GM12878 (cell line): ENCODE measurements at regions not wholly inside any gene's neighbourhood (a gene's known extent, or its start where the extent isn't known, plus 50 kb on each side); places are given as distances from the start of the nearest gene placed in this dataset.

Experiments used
- ATAC-seq: fragments of 200-7000 bp; cut with Tn5 transposase; 3 replicates; pipeline ENCODE4 v1.9.1; 2020; ENCODE audit warnings: mild to moderate bottlenecking, moderate library complexity
- BruUV-seq: library from RNA; stranded (reverse); fragments of 400-500 nt; replicated peaks from 2 replicates; lab custom pipeline; 2021; lab: Mats Ljungman, UMichigan
- CTCF ChIA-PET: fragments of 300-600 bp; sonication (Branson Sonifier 250); formaldehyde crosslinking; extraction: SDS; loops from one replicate; lab custom pipeline; 2021; ENCODE audit warnings: inconsistent platforms; lab: Yijun Ruan, JAX
- POLR2A ChIA-PET: fragments of 350-600 bp; formaldehyde crosslinking; extraction: SDS; loops from one replicate; lab custom pipeline; 2021; ENCODE audit warnings: inconsistent platforms; lab: Charles Lee
- RAD21 ChIA-PET: fragments of 300-600 bp; sonication (Branson Sonifier 250); formaldehyde crosslinking; loops from one replicate; lab custom pipeline; 2023; ENCODE audit warnings: antibody characterized with exemption; ENCODE audit not compliant: unreplicated experiment; lab: Charles Lee
- SMC1A ChIA-PET: fragments of 300-600 bp; sonication (Branson Sonifier 250); formaldehyde crosslinking; loops from one replicate; lab custom pipeline; 2023; ENCODE audit not compliant: unreplicated experiment, uncharacterized antibody; lab: Charles Lee
- DNase-seq: peaks from one replicate; pipeline ENCODE4 v3.0.0-alpha.2; 2011; ENCODE audit warnings: low read depth, low spot score
- FAIRE-seq: peaks from 3 replicates; lab custom pipeline; 2011; peaks lifted over from hg19 to GRCh38; lab: Jason Lieb, UNC
- H2AFZ ChIP-seq: 2 replicates; pipeline ENCODE4 v1.6.0; 2011; ENCODE audit warnings: low read depth, low read length, control low read depth; ENCODE audit not compliant: control insufficient read depth
- H3K27ac ChIP-seq: 2 replicates; pipeline ENCODE4 v1.5.1; 2011; ENCODE audit warnings: control low read depth; ENCODE audit not compliant: control insufficient read depth, insufficient read depth
- H3K27me3 ChIP-seq, 2 experiments: replicated peaks in 1 of 2; 2 replicates each; pipeline versions ENCODE4 v1.6.0 to v1.6.1; 2011; ENCODE audit warnings: low read length in 1 of 2; ENCODE audit not compliant: control insufficient read depth in 2 of 2, insufficient read depth in 2 of 2
- H3K36me3 ChIP-seq, 2 experiments: 2 replicates each; pipeline ENCODE4 v1.5.1; 2011; ENCODE audit warnings: low read length in 1 of 2; ENCODE audit not compliant: control insufficient read depth in 2 of 2, insufficient read depth in 2 of 2
- H3K4me1 ChIP-seq: 2 replicates; pipeline ENCODE4 v1.6.1; 2011; ENCODE audit warnings: mild to moderate bottlenecking, low read length, moderate library complexity, mixed read lengths; ENCODE audit not compliant: control insufficient read depth, insufficient read depth
- H3K4me2 ChIP-seq: 2 replicates; pipeline ENCODE4 v1.6.0; 2011; ENCODE audit warnings: control low read depth; ENCODE audit not compliant: control insufficient read depth, insufficient read depth
- H3K4me3 ChIP-seq: fragments of 200-600 bp; sonication (generic); 2 replicates; pipeline ENCODE4 v1.5.1; 2016
- H3K79me2 ChIP-seq: 2 replicates; pipeline ENCODE4 v1.6.0; 2011; ENCODE audit warnings: low read length; ENCODE audit not compliant: control insufficient read depth, insufficient read depth
- H3K9ac ChIP-seq: 2 replicates; pipeline ENCODE4 v1.8.0; 2011; ENCODE audit warnings: low read length, control low read depth, mixed read lengths; ENCODE audit not compliant: control insufficient read depth, insufficient read depth
- H3K9me3 ChIP-seq: replicated peaks from 3 replicates; pipeline ENCODE4 v1.5.1; 2011; ENCODE audit warnings: mild to moderate bottlenecking, low read length; ENCODE audit not compliant: control insufficient read depth, insufficient read depth
- H4K20me1 ChIP-seq: 2 replicates; pipeline ENCODE4 v1.6.0; 2011; ENCODE audit not compliant: control insufficient read depth, insufficient read depth
- ATF2 ChIP-seq: IDR thresholded peaks from 2 replicates; pipeline ENCODE4 v1.6.1; 2012; ENCODE audit warnings: low read length, inconsistent platforms
- ATF3 ChIP-seq: IDR thresholded peaks from 2 replicates; pipeline ENCODE4 v1.6.1; 2011; ENCODE audit warnings: low read depth, mild to moderate bottlenecking, low read length, moderate library complexity, borderline replicate concordance; ENCODE audit errors: extremely low read depth
- ATF7 ChIP-seq: fragments of 450-650 bp; IDR thresholded peaks from 2 replicates; pipeline ENCODE4 v1.6.1; 2016; ENCODE audit warnings: low read depth, mild to moderate bottlenecking
- ESRRA ChIP-seq: IDR thresholded peaks from 2 replicates; pipeline ENCODE4 v1.6.1; 2012; ENCODE audit warnings: mild to moderate bottlenecking, low read length, improper control_type of control experiment
- FOS ChIP-seq: IDR thresholded peaks from 3 replicates; pipeline ENCODE4 v1.6.1; 2011; ENCODE audit warnings: borderline replicate concordance; ENCODE audit not compliant: insufficient read length; ENCODE audit errors: extremely low read depth
- FOXK2 ChIP-seq: fragments of 450-650 bp; IDR thresholded peaks from 2 replicates; pipeline ENCODE4 v1.6.1; 2017; ENCODE audit warnings: mild to moderate bottlenecking, moderate library complexity
- MTA2 ChIP-seq: fragments of 450-650 bp; IDR thresholded peaks from 2 replicates; pipeline ENCODE4 v1.6.1; 2016; ENCODE audit warnings: low read depth, mild to moderate bottlenecking, moderate library complexity
- MXI1 ChIP-seq: fragments of 150-350 bp; IDR thresholded peaks from 2 replicates; pipeline ENCODE4 v1.6.1; 2011; ENCODE audit warnings: low read depth, mild to moderate bottlenecking, inconsistent platforms, low read length, improper control_type of control experiment
- NKRF ChIP-seq: fragments of 450-650 bp; conservative IDR thresholded peaks from 2 replicates; pipeline ENCODE4 v1.6.1; 2017; ENCODE audit warnings: mild to moderate bottlenecking, moderate library complexity
- PKNOX1 ChIP-seq: fragments of 450-650 bp; IDR thresholded peaks from 2 replicates; pipeline ENCODE4 v1.6.1; 2016; ENCODE audit warnings: mild to moderate bottlenecking
- PRDM15 ChIP-seq: fragments of 450-650 bp; formaldehyde crosslinking; IDR thresholded peaks from 2 replicates; pipeline ENCODE4 v1.4.0; 2020; ENCODE audit warnings: mild to moderate bottlenecking, moderate library complexity
- RAD21 ChIP-seq: IDR thresholded peaks from 2 replicates; pipeline ENCODE4 v1.6.1; 2011; ENCODE audit warnings: mild to moderate bottlenecking, low read depth, low read length, moderate library complexity; ENCODE audit not compliant: insufficient read depth
- RCOR1 ChIP-seq: conservative IDR thresholded peaks from 2 replicates; pipeline ENCODE4 v1.6.1; 2012; ENCODE audit warnings: low read depth, low read length, improper control_type of control experiment
- TCF7 ChIP-seq: IDR thresholded peaks from 2 replicates; pipeline ENCODE4 v1.6.1; 2014; ENCODE audit warnings: antibody characterized with exemption, borderline replicate concordance
- WGBS: methylation state at CpG from one replicate; pipeline ENCODE4 v1.1.6; 2016; ENCODE audit warnings: low lambda C conversion rate; ENCODE audit not compliant: insufficient replicate concordance, insufficient coverage; ENCODE audit errors: missing lambda C conversion rate; 5-methylcytosine and 5-hydroxymethylcytosine counted together
- in situ Hi-C: fragments of 300-500 bp; cut with MboI; formaldehyde crosslinking; loops from 9 replicates; pipeline ENCODE4 v1.14.3; 2018; ENCODE audit warnings: mixed read lengths
- intact Hi-C: fragments of 100-400 bp; cut with micrococcal nuclease; formaldehyde crosslinking; loops from one replicate; pipeline ENCODE4 v1.14.2; 2022; ENCODE audit not compliant: unreplicated experiment

- Histone ChIP-seq H3K79me2 (no peaks in the 10 kb centered on the region), H3K4me1 (peaks cover 10% of the 10 kb centered on the region), H3K9ac (no peak overlapping the region), H2AFZ (no peak overlapping the region), H3K27ac (no peak overlapping the region), H3K4me3 (no peak overlapping the region), H3K4me2 (no peak overlapping the region), H4K20me1 (no peaks in the 10 kb centered on the region), H3K36me3 (no peaks in the 10 kb centered on the region), H3K9me3 (no peaks in the 10 kb centered on the region; the same call in 2 of the 3 replicates), H3K27me3 (no peaks in the 10 kb centered on the region)
- FAIRE-seq (no peak), ATAC-seq (no peak), DNase-seq (no peak)
- in situ Hi-C loops (no loop called here), intact Hi-C loops (no loop called here)
- ChIA-PET RAD21 (no interaction called here), SMC1A (no interaction called here), CTCF (no interaction called here), POLR2A (no interaction called here)
- 1% methylated on average over 7 of the region's 7 CpGs for WGBS
- BruUV-seq, result no TSS peak
- TF ChIP-seq NKRF, result no peak
- no peak for TF ChIP-seq MXI1
- TF ChIP-seq ATF3, result no peak
- no peak for TF ChIP-seq TCF7
- TF ChIP-seq PKNOX1, result no peak
- no peak for TF ChIP-seq RCOR1
- TF ChIP-seq ATF7, result no peak
- TF ChIP-seq FOS, result no peak
- no peak for TF ChIP-seq MTA2
- TF ChIP-seq ESRRA, result no peak
- TF ChIP-seq RAD21, result no peak
- TF ChIP-seq ATF2, result no peak
- no peak for TF ChIP-seq FOXK2
- no peak for TF ChIP-seq PRDM15 (CRISPR knock-in tag)
These were observed 187.4 kb upstream of the TMEM72 start for GRCh38 chr10:44723619-44724325.
